GM21390 (cell line): ENCODE measurements at regions not wholly inside any gene's neighbourhood (a gene's known extent, or its start where the extent isn't known, plus 50 kb on each side); places are given as distances from the start of the nearest gene placed in this dataset.
"Not testable (repeated sequence)": the region's sequence is repeated elsewhere in the genome, so short reads cannot be mapped to it uniquely, and the experiment has no call there.

ENCODE experiments used
- ATAC-seq: cut with Tn5 transposase; IDR thresholded peaks from one replicate; pipeline ENCODE4 v1.9.1; 2021; ENCODE audit not compliant: unreplicated experiment

GRCh38 chr7:112592565-112593263 is 111.9 kb downstream of the LSMEM1 start:
- not testable (repeated sequence) for ATAC-seq

GRCh38 chr7:112594397-112594796 is 113.6 kb downstream of the LSMEM1 start:
- ATAC-seq = no peak

- no peak for ATAC-seq
Observed at GRCh38 chr7:112596260-112596659, 115.5 kb downstream of the LSMEM1 start.

- ATAC-seq = no peak
Observed at GRCh38 chr7:112596981-112597380, 116.2 kb downstream of the LSMEM1 start.

DNA sequence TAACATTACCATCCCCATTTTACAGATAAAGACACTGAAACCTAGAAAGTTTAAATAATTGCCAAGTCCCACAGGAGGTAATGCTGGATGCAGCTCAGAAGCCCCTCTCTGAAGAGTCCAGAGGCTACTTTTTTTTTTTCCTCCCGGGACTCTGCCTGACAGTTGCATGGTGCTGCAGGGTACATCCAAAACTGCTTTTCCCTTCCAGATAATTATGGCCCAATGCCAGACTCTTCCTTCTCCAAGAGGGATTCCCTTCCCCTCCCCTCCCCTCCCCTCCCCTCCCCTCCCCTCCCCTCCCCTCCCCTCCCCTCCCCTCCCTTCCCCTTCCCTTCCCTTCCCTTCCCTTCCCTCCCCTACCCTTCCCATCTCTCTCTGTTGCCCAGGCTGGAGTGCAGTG is 122.9 kb downstream of the LSMEM1 start:
- ATAC-seq = no peak

DNA sequence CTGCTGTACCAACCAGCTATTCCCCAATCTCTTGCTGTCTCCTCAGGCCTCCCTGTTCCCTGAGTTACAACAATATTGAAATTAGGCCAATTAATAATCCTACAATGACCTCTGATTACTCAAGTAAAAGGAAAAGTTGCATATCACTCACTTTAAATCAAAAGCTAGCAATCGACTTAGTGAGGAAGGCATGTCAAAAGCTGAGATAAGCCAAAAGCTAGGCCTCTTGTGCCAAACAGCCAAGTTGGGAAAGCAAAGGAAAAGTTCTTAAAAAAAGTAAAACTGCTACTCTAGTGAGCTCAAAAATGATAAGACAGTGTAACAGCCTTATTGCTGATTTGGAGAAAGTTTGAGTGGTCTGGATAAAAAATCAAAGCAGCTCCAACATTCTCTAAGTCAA is 129.8 kb downstream of the LSMEM1 start:
- ATAC-seq = no peak

DNA sequence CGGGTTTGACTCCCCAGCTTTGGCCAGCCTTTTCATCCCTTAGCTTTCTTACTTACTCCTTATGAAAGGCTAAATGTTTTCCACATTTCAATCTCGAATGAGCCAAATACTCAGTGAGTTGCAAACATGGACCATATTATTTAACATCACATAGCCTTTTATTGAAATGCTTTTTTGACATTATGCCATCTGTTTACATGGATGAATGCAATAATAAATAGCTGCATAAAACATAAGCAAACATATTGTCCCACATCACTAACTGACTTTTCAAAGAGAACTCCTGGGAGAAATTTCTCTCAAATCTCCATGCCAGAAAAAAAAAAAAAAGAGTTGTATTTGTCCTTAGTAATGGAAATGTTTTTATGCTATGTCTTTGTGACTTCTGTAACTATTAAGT is 134.9 kb downstream of the LSMEM1 start:
- no peak for ATAC-seq

GRCh38 chr7:112616295-112616694 is 135.5 kb downstream of the LSMEM1 start:
- ATAC-seq = no peak

DNA sequence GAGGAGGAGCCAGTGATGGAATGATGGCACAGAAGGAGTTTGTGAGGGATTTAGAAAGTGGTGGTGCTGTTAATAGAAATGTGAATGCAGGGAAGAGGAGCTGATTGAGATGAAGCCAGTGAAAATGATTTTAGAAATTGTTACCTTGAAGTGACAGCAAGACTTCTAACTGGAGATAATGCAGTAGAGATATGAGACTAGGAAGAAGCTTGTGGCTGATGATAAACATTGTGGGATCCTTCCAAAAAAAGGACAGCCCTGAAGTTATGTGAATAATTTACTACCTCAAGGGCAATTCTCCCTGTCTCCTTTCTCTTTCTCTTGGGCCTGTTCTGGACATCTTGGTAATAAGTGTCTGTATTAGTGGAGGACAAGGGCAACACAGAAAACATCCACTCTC is 138.6 kb downstream of the LSMEM1 start:
- no peak for ATAC-seq

DNA sequence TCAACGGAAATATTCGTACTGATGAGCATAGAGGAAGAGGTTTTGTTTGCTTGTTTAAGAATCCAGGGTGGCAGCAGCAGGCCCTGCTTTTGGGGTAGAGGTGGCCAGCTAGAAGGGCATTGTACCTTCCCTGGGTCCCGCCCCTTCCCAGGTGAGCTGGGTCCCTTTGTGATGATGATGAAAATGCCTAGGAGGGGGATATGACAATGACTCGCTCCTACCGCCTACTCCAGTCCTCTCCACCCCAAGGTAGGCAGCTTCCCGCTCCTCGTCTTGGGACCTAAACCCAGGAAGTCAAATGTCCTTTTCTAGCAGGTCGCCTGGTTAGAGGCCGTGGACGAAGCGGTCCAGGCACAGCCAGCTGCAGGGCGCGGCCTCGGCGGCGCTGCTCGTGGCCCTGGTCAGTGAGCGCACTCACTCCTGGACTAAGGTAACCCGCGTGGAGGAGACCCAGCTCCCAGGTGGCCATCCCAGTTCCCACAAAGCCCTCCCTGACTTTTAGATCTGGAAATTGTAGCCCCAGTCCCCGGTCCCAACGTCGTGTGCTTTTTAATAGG is 141.4 kb downstream of the LSMEM1 start:
- ATAC-seq = no peak

DNA sequence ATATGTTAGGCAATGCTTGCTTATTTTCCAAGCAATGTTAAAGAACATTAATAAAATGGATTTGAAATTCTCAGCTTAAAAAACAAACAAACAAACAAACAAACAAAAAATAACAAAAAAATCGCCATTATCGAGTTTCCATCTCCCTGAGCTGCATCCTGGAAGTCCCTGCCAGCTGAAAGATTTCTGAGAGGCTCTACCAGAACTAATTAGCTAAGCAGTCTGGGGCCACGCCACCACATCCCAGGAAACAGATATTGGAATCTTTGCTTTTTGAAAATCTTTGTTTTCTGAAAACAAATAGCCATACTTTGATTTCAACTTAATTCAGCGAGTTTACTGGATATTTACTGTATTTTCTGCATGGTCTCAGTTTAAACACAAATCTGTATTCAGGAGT is 143.6 kb downstream of the LSMEM1 start:
- ATAC-seq = no peak

DNA sequence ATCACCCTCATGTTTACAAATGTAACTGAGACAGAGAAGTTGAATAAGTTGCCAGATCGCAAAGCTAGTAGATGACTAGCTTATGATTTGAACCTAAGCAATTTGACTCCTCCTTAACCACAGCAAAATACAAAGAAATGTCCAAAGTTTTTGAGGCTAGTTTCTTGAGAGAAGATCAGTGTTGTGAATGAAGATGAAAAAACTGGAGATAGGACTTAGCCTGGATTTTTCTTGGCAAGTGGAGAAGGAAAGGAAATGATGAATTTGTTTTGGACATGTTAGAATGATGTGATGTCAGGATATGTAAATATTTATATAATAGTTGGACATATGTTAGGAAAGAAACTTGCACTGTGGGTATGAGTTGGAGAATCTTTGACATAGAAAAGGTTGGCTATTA is 149.8 kb downstream of the LSMEM1 start:
- no peak for ATAC-seq

DNA sequence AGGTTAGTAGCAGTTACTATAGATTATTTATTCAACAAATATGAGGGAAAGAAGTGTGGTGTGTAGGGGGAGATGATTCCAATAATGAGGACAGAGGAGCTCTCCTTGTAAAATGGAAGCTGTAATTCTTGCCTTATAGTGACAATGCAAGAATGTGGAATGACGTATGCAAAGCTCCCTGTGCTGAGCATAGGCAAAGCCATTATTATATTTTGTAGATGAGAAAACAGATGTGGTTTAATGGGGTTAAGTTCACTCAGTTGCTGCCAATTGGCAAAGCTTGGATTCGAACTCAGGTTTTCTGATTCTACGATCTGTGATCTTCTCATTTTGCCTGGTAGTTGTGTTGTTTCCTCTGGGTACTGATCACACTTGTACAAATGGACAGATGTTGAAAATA is 153.3 kb downstream of the LSMEM1 start:
- ATAC-seq = no peak

DNA sequence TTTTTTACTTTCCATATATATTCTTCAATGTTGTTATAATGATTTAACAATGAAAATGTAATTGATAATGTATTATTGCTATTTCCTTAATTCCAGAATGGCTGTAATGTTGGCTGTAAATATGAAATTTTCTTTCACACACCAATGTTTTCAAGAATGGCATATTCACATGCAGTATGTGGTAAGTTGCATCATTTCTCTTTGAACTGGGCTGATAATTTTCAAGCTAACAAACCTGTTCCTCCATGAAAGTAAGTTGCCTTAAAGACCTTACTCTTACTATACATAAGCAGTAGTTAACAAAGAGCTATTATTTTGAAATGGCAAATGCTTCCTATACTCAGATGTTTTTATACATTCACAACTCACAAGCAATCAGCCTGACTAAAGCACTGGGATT is 154.5 kb downstream of the TMEM168 start:
- no peak for ATAC-seq

DNA sequence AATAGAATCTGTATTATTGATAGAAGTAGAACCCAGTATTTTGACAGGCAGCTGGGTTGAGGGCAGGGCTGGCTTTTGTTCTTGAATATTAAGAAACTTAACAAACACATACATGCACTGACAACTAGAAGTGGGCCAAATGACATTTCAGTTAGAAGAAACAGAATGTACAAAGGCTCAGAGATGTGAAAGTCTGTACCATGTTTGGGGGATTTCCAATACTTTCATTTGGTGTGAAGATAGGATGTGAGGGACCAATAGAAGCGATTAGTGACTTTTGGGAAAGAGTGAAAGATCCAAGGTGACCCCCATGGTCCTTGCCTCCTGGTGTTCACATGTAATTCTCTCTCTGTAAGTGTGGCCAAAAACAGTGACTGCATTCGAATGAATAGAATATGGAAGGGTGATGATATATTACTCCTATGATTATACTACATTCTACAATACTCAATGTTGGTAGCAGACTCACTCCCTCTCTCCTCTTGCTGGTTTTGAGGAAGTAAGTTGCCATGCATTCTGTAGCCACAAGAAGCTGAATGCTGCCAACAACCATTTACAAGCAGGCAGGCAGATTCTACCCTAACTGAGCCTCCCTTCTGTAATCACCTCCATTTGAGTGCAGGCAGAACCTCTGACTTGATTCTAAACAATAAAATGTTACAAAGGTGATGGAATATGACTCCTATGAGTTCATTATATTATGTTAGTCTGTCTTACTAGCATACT is 151.4 kb downstream of the TMEM168 start:
- ATAC-seq = no peak

DNA sequence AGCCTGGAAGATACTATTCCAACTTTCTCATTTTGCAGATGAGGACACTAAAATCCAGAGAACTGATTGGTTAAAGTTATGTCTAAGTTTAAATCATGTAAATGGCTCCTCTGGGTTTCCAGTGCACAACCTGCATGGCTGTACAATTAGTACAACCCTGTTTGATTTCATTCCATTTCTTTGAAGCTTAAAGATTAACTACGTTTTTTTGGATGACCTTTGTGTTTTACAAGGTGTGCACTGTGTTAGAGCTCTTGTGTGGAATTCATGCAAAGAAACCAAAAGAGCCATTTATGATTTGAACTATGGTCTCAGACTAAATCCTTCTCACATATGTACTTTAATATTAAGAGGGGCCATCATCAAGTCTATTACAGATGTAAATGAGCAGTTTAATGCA is 149.5 kb downstream of the TMEM168 start:
- no peak for ATAC-seq

GRCh38 chr7:112646783-112647182 is 143.4 kb downstream of the TMEM168 start:
- ATAC-seq = no peak

DNA sequence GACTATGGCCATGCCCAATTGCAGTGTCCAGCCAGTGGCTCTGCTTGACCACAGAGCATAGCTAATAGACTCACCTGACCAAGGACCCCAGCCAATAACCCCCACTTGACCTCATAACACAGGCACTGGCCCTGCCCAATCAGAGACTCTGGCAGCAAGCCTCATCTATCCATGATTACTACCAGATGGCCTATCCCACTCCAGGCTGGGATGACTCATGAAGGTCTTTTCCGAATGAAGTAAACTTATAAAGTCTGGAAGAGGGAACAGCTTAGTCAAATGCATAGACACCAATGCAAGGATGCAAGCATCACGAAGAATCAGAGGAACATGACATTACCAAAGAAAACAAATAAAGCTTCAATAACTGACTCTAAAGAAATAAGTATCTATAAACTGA is 141.4 kb downstream of the TMEM168 start:
- no peak for ATAC-seq

DNA sequence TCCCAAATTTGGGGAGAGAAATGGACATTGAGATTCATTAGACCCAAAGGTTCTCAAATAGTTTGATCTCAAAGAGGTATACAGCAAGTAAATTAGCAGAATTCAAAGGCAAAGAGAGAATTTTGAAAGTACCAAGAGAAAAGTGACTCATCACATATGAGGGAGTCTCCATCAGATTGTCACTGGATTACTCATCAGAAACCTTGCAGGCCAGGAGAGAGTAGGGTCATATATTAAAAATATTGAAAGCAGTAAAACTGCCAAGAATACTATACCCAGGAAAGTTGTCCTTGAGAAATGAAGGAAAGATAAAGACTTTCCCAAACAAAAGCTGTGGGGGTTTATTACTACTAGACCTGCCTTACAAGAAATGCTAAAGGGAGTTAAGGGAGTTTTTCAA is 140.6 kb downstream of the TMEM168 start:
- no peak for ATAC-seq

DNA sequence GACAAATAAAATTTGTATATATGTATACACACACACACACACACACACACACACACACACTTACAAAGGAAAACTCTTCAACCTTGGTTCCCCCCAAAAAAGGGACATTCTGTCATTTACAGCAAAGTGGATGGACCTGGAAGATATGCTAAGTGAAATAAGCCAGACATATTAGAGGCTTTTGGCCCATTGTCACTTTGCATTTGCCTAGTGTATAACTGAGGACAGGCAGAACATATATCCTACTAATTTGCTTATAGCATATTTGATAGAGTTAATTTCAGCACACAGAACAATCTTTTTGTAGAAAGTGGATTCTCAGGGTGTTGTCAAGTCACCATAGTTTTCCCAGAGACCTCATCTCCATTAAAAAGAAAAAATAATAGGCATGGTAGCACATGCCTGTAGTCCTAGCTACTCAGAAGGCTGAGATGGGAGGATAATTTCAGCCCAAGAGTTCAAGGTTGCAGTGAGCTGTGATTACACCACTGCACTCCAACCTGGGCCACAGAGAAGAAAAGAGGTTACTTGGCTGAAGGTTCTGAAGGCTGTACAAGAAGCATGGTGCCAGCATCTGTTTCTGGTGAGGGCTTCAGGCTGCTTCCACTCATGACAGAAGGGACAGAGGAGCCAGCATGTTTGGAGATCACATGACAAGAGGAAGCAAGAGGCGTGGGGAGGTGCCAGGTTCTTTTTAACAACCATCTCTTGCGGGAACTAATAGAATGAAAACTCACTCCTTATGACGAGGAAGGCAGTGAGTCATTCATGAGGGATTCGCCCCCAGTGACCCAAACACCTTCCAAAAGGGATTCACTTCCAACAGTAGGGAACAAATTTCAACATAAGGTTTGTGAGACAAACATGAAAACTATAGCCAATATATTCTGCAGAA is 135.6 kb downstream of the TMEM168 start:
- no peak for ATAC-seq

DNA sequence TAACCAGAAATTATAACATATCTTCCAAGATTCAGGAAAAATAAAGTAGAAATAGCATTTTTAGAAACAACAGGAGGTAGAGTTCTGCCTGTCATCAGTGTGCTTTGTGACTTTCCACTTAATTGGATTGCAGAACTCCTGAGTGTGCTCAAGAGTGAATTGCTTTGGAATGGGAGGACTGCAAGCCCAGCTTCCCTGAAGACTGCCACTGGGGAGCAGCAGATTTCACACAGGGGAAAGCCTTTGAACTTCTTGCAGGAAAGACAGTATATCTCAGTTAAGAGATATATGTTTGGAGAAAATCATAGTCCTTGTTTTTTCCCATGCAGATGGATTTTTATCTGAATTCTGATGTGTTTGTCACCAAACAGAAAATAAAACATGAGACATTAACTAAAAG is 124.5 kb downstream of the TMEM168 start:
- no peak for ATAC-seq
